ENCODE measurements at regions not wholly inside any gene's neighbourhood (a gene's known extent, or its start where the extent isn't known, plus 50 kb on each side); places are given as distances from the start of the nearest gene placed in this dataset.
"Not testable (repeated sequence)": the region's sequence is repeated elsewhere in the genome, so short reads cannot be mapped to it uniquely, and the experiment has no call there.

- FAIRE-seq (no peak), ATAC-seq (no peak), DNase-seq (ENCODE audit: low spot score) (no peak)
- ChIA-PET POLR2A (no interaction called here), CTCF (ENCODE audit: low intra/inter-chr PET ratio, low total read pairs) (no interaction called here)
- 93% methylated on average over 2 of the region's 2 CpGs for WGBS (ENCODE audit: low lambda C conversion rate)
- Histone ChIP-seq H3K9me3 (ENCODE audit: low read length) (no peaks in the 10 kb centered on the region), H3K79me2 (ENCODE audit: insufficient read depth, low read length) (no peaks in the 10 kb centered on the region), H3K4me3 (replicated peaks in 1 of 3; ENCODE audit: insufficient read depth in 1 of 3, low read depth in 2 of 3, low read length in 3 of 3) (no peak overlapping the region), H3K4me2 (ENCODE audit: low read depth, low read length) (no peak overlapping the region), H3K27ac (ENCODE audit: extremely low read length, insufficient read depth, low read length) (no peak overlapping the region), H3K4me1 (ENCODE audit: insufficient read depth, low read length) (no peaks in the 10 kb centered on the region), H3K9ac (ENCODE audit: insufficient read depth, low read depth, low read length) (no peak overlapping the region), H4K20me1 (ENCODE audit: insufficient read depth, low read length) (no peaks in the 10 kb centered on the region), H3K36me3 (replicated peaks in 1 of 2; ENCODE audit: control insufficient read depth in 1 of 2, insufficient read depth in 2 of 2, low read length in 2 of 2) (no peaks in the 10 kb centered on the region), H3K27me3 (ENCODE audit: control insufficient read depth in 1 of 2, insufficient read depth in 2 of 2, low read length in 2 of 2) (no peaks in the 10 kb centered on the region), H2AFZ (ENCODE audit: low read length) (no peak overlapping the region)
- in situ Hi-C loops (cut with HindIII; ENCODE audit: extremely low pct_ligation_motif_present, low pct_unique_long_range_greater_than_20kb) (no loop called here), intact Hi-C loops (cut with micrococcal nuclease; ENCODE audit: unreplicated experiment) (no loop called here)
- TF ChIP-seq DZIP1 (CRISPR knock-in tag; IDR thresholded peaks at IDR 0.05): no peak
- no peak for TF ChIP-seq NFE2L2 (IDR thresholded peaks at IDR 0.05; ENCODE audit: low read length)
- TF ChIP-seq KAT2B (IDR thresholded peaks at IDR 0.05; ENCODE audit: borderline replicate concordance, low read depth, low read length): no peak
- TF ChIP-seq STAT5B (CRISPR knock-in tag; IDR thresholded peaks at IDR 0.05): no peak
- no peak for TF ChIP-seq HNF4A (CRISPR knock-in tag; IDR thresholded peaks at IDR 0.05)
- TF ChIP-seq XBP1 (CRISPR knock-in tag; IDR thresholded peaks at IDR 0.05): no peak
- TF ChIP-seq NCOA1 (CRISPR knock-in tag; IDR thresholded peaks at IDR 0.05): no peak
- no peak for TF ChIP-seq GPN1 (CRISPR knock-in tag; IDR thresholded peaks at IDR 0.05; ENCODE audit: borderline replicate concordance)
- TF ChIP-seq, protein P1, sequence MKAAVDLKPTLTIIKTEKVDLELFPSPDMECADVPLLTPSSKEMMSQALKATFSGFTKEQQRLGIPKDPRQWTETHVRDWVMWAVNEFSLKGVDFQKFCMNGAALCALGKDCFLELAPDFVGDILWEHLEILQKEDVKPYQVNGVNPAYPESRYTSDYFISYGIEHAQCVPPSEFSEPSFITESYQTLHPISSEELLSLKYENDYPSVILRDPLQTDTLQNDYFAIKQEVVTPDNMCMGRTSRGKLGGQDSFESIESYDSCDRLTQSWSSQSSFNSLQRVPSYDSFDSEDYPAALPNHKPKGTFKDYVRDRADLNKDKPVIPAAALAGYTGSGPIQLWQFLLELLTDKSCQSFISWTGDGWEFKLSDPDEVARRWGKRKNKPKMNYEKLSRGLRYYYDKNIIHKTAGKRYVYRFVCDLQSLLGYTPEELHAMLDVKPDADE (CRISPR knock-in tag; IDR thresholded peaks at IDR 0.05): no peak
- TF ChIP-seq EHMT2 (IDR thresholded peaks at IDR 0.05; ENCODE audit: borderline replicate concordance, low read depth, low read length): no peak
- no peak for TF ChIP-seq ZBTB7A (CRISPR knock-in tag; IDR thresholded peaks at IDR 0.05)
- TF ChIP-seq THAP11 (CRISPR knock-in tag; IDR thresholded peaks at IDR 0.05): no peak
- TF ChIP-seq TCF12 (IDR thresholded peaks at IDR 0.05): no peak
- no peak for TF ChIP-seq TCF12 (CRISPR knock-in tag; IDR thresholded peaks at IDR 0.05)
- TF ChIP-seq KDM5A (IDR thresholded peaks at IDR 0.05; ENCODE audit: borderline replicate concordance, low read length): no peak
- TF ChIP-seq, protein P2, sequence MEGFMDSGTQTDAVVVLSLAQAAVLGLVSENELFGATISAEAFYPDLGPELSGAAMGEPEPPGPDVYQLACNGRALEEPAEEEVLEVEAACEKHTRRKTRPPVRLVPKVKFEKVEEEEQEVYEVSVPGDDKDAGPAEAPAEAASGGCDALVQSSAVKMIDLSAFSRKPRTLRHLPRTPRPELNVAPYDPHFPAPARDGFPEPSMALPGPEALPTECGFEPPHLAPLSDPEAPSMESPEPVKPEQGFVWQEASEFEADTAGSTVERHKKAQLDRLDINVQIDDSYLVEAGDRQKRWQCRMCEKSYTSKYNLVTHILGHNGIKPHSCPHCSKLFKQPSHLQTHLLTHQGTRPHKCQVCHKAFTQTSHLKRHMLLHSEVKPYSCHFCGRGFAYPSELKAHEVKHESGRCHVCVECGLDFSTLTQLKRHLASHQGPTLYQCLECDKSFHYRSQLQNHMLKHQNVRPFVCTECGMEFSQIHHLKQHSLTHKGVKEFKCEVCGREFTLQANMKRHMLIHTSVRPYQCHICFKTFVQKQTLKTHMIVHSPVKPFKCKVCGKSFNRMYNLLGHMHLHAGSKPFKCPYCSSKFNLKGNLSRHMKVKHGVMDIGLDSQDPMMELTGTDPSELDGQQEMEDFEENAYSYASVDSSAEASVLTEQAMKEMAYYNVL (CRISPR knock-in tag; IDR thresholded peaks at IDR 0.05; ENCODE audit: borderline replicate concordance): no peak
- TF ChIP-seq BRCA1 (CRISPR knock-in tag; IDR thresholded peaks at IDR 0.05): no peak
- no TSS peak for BruUV-seq (replicated peaks)
Observed at GRCh38 chr6:102759415-102759814, 1365.9 kb downstream of the GRIK2 start.

DNA sequence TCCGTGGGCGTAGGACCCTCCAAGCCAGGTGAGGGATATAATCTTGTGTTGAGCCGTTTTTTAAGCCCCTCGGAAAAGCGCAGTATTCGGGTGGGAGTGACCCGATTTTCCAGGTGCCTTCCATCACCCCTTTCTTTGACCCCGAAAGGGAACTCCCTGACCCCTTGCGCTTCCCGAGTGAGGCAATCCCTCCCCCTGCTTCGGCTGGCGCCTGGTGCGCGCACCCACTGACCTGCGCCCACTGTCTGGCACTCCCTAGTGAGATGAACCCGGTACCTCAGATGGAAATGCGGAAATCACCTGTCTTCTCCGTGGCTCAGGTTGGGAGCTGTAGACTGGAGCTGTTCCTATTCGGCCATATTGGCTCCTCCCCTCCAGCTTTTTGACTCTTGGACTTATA lies 1365.0 kb downstream of the GRIK2 start:
- POLR2A ChIA-PET; BruUV-seq (replicated peaks); H3K79me2 ChIP-seq (ENCODE audit: insufficient read depth, low read length); intact Hi-C loops (cut with micrococcal nuclease; ENCODE audit: unreplicated experiment); ATAC-seq; H3K9ac ChIP-seq (ENCODE audit: insufficient read depth, low read depth, low read length); H3K9me3 ChIP-seq (ENCODE audit: low read length); FAIRE-seq; H3K4me3 ChIP-seq (replicated peaks in 1 of 3; ENCODE audit: insufficient read depth in 1 of 3, low read depth in 2 of 3, low read length in 3 of 3); H3K36me3 ChIP-seq (replicated peaks in 1 of 2; ENCODE audit: control insufficient read depth in 1 of 2, insufficient read depth in 2 of 2, low read length in 2 of 2); H2AFZ ChIP-seq (ENCODE audit: low read length); H3K27ac ChIP-seq (ENCODE audit: extremely low read length, insufficient read depth, low read length); H3K4me1 ChIP-seq (ENCODE audit: insufficient read depth, low read length); H4K20me1 ChIP-seq (ENCODE audit: insufficient read depth, low read length); H3K27me3 ChIP-seq (ENCODE audit: control insufficient read depth in 1 of 2, insufficient read depth in 2 of 2, low read length in 2 of 2); DNase-seq (ENCODE audit: low spot score); H3K4me2 ChIP-seq (ENCODE audit: low read depth, low read length); in situ Hi-C loops (cut with HindIII; ENCODE audit: extremely low pct_ligation_motif_present, low pct_unique_long_range_greater_than_20kb); CTCF ChIA-PET (ENCODE audit: low intra/inter-chr PET ratio, low total read pairs): not testable (repeated sequence)
- WGBS (ENCODE audit: low lambda C conversion rate): 65% methylated on average over 9 of the region's 19 CpGs

Data from HepG2 (cell line).